Hepatocyte (in vitro differentiated cells): ENCODE measurements at regions not wholly inside any gene's neighbourhood (a gene's known extent, or its start where the extent isn't known, plus 50 kb on each side); places are given as distances from the start of the nearest gene placed in this dataset.

ENCODE experiments used
- DNase-seq: peaks from one replicate; pipeline ENCODE4 v3.0.0-alpha.2; 2016; ENCODE audit warnings: low spot score
- H2AFZ ChIP-seq: fragments of 200-600 bp; sonication (generic); 2 replicates; pipeline ENCODE4 v1.6.0; 2016; ENCODE audit warnings: antibody characterized with exemption, mild to moderate bottlenecking
- H3K27ac ChIP-seq: fragments of 200-600 bp; sonication (generic); 2 replicates; pipeline ENCODE4 v1.5.1; 2016; ENCODE audit warnings: mild to moderate bottlenecking
- H3K27me3 ChIP-seq: fragments of 200-600 bp; sonication (generic); 2 replicates; pipeline ENCODE4 v1.6.1; 2016
- H3K36me3 ChIP-seq: fragments of 200-600 bp; sonication (generic); replicated peaks from 2 replicates; pipeline ENCODE4 v1.5.1; 2016; ENCODE audit warnings: low read depth; ENCODE audit not compliant: insufficient read depth
- H3K4me1 ChIP-seq: fragments of 200-600 bp; sonication (generic); 2 replicates; pipeline ENCODE4 v1.5.1; 2016; ENCODE audit warnings: mild to moderate bottlenecking, moderate library complexity; ENCODE audit not compliant: insufficient read depth
- H3K4me2 ChIP-seq: fragments of 200-600 bp; sonication (generic); 2 replicates; pipeline ENCODE4 v1.6.0; 2016
- H3K4me3 ChIP-seq: fragments of 200-600 bp; sonication (generic); 2 replicates; pipeline ENCODE4 v1.5.1; 2016; ENCODE audit warnings: mild to moderate bottlenecking
- H3K79me2 ChIP-seq: fragments of 200-600 bp; sonication (generic); 2 replicates; pipeline ENCODE4 v1.6.0; 2017; ENCODE audit warnings: mild to moderate bottlenecking
- H3K9me2 ChIP-seq: fragments of 200-600 bp; sonication (generic); replicated peaks from 2 replicates; pipeline ENCODE4 v1.6.0; 2017; ENCODE audit warnings: mild to moderate bottlenecking; ENCODE audit not compliant: insufficient read depth
- H3K9me3 ChIP-seq: fragments of 200-600 bp; sonication (generic); 2 replicates; pipeline ENCODE4 v1.5.1; 2016; ENCODE audit warnings: low read depth, mild to moderate bottlenecking
- H4K20me1 ChIP-seq: fragments of 200-600 bp; sonication (generic); 2 replicates; pipeline ENCODE4 v1.6.0; 2016; ENCODE audit warnings: mild to moderate bottlenecking; ENCODE audit not compliant: insufficient read depth, poor library complexity, severe bottlenecking
- CTCF ChIP-seq: fragments of 200-600 bp; sonication (generic); IDR thresholded peaks from 2 replicates; pipeline ENCODE4 v1.5.1; 2016; ENCODE audit warnings: antibody characterized with exemption, mild to moderate bottlenecking; ENCODE audit not compliant: poor library complexity
- EZH2 ChIP-seq: fragments of 200-600 bp; sonication (generic); IDR thresholded peaks from 2 replicates; pipeline ENCODE4 v1.6.1; 2016; ENCODE audit warnings: antibody characterized with exemption, mild to moderate bottlenecking, borderline replicate concordance
- EZH2phosphoT487 ChIP-seq: fragments of 200-600 bp; sonication (generic); IDR thresholded peaks from one replicate; pipeline ENCODE4 v1.6.1; 2018; ENCODE audit warnings: antibody characterized with exemption, mild to moderate bottlenecking, low read depth, moderate library complexity; ENCODE audit not compliant: unreplicated experiment, severe bottlenecking
- WGBS: methylation state at CpG from one replicate; pipeline ENCODE4 v1.1.6; 2016; ENCODE audit warnings: low lambda C conversion rate; ENCODE audit errors: missing lambda C conversion rate; 5-methylcytosine and 5-hydroxymethylcytosine counted together

- no peaks in the 10 kb centered on the region for H3K79me2 ChIP-seq
- WGBS, result 68% methylated on average over 3 of the region's 3 CpGs
- TF ChIP-seq EZH2, result no peak
- no peaks in the 10 kb centered on the region for H3K9me2 ChIP-seq
- H3K36me3 ChIP-seq, result no peaks in the 10 kb centered on the region
- no peak overlapping the region for H3K4me2 ChIP-seq
- no peaks in the 10 kb centered on the region for H4K20me1 ChIP-seq
- H2AFZ ChIP-seq, result no peak overlapping the region
- no peak overlapping the region for H3K4me3 ChIP-seq
- H3K4me1 ChIP-seq, result no peaks in the 10 kb centered on the region
- H3K27me3 ChIP-seq, result no peaks in the 10 kb centered on the region
- no peak overlapping the region for H3K27ac ChIP-seq
- no peak for DNase-seq
- no peaks in the 10 kb centered on the region for H3K9me3 ChIP-seq
Observed at GRCh38 chr4:136796953-136797352, 735.3 kb downstream of the PCDH18 start.

- Histone ChIP-seq H3K4me1 (no peaks in the 10 kb centered on the region), H3K27ac (no peak overlapping the region), H3K27me3 (no peaks in the 10 kb centered on the region), H3K4me2 (no peak overlapping the region), H3K9me2 (no peaks in the 10 kb centered on the region), H4K20me1 (no peaks in the 10 kb centered on the region), H3K36me3 (no peaks in the 10 kb centered on the region), H3K4me3 (no peak overlapping the region), H2AFZ (no peak overlapping the region), H3K9me3 (no peaks in the 10 kb centered on the region), H3K79me2 (no peaks in the 10 kb centered on the region)
- TF ChIP-seq EZH2phosphoT487, result no peak
- no peak for TF ChIP-seq EZH2
- TF ChIP-seq CTCF, result no peak
- WGBS, result 82% methylated on average over 4 of the region's 4 CpGs
- no peak for DNase-seq
Observed at GRCh38 chr4:136793848-136794247, 738.4 kb downstream of the PCDH18 start.

GRCh38 chr4:136784326-136784725 is 748.0 kb downstream of the PCDH18 start:
- H3K9me2 ChIP-seq, result no peaks in the 10 kb centered on the region
- no peak overlapping the region for H2AFZ ChIP-seq
- no peaks in the 10 kb centered on the region for H3K9me3 ChIP-seq
- H3K36me3 ChIP-seq, result no peaks in the 10 kb centered on the region
- TF ChIP-seq EZH2 (no peak), CTCF (no peak)
- no peak overlapping the region for H3K4me2 ChIP-seq
- 85% methylated on average over 1 of the region's 1 CpG for WGBS
- no peak for DNase-seq
- no peaks in the 10 kb centered on the region for H3K4me1 ChIP-seq
- H4K20me1 ChIP-seq, result no peaks in the 10 kb centered on the region
- H3K27me3 ChIP-seq, result no peaks in the 10 kb centered on the region
- H3K27ac ChIP-seq, result no peak overlapping the region
- H3K79me2 ChIP-seq, result no peaks in the 10 kb centered on the region
- no peak overlapping the region for H3K4me3 ChIP-seq

- no peaks in the 10 kb centered on the region for H4K20me1 ChIP-seq
- TF ChIP-seq EZH2phosphoT487, result no peak
- TF ChIP-seq CTCF, result no peak
- TF ChIP-seq EZH2, result no peak
- no peaks in the 10 kb centered on the region for H3K36me3 ChIP-seq
- H3K9me2 ChIP-seq, result no peaks in the 10 kb centered on the region
- DNase-seq, result no peak
- no peak overlapping the region for H2AFZ ChIP-seq
- no peak overlapping the region for H3K4me2 ChIP-seq
- H3K79me2 ChIP-seq, result no peaks in the 10 kb centered on the region
- H3K9me3 ChIP-seq, result no peaks in the 10 kb centered on the region
- no peaks in the 10 kb centered on the region for H3K4me1 ChIP-seq
- H3K27ac ChIP-seq, result no peak overlapping the region
- no peaks in the 10 kb centered on the region for H3K27me3 ChIP-seq
- WGBS, result 95% methylated on average over 6 of the region's 6 CpGs
- no peak overlapping the region for H3K4me3 ChIP-seq
Observed at GRCh38 chr4:136769717-136770116, 762.6 kb downstream of the PCDH18 start.
